ENCODE measurements at regions not wholly inside any gene's neighbourhood (a gene's known extent, or its start where the extent isn't known, plus 50 kb on each side); places are given as distances from the start of the nearest gene placed in this dataset.

DNA sequence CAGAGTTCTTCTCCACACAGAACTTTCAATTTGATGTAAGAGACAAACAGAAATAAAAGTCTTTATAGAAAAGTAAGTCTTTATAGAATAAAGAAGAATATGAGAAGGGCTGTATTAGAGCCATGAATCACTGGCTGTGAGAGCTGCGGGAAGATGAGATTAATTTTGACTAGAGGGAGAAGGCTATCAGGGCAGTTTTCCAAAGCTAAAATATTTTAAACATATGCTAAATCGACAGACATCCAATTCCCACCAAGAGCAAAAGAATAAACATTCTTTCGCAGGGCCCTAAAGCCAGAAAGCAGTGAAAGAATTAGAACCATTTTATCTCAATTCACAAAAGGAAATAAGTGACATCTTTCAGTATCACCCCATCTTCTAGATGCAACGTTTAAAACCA lies 208.3 kb upstream of the MAP3K1 start:
- Histone ChIP-seq H3K9ac (ENCODE audit: insufficient read depth in 1 of 2, low read depth in 2 of 2, low read length in 2 of 2) (no peak overlapping the region), H3K27me3 (ENCODE audit: control insufficient read depth in 2 of 2, insufficient read depth in 2 of 2, low read length in 2 of 2) (peaks cover 13 to 16% of the 10 kb centered on the region in 2 experiments; a peak in 2 of 5 replicates), H3K4me3 (no peak overlapping the region), H3K79me2 (ENCODE audit: control insufficient read depth, insufficient read depth, low read length) (no peaks in the 10 kb centered on the region), H3K4me2 (ENCODE audit: insufficient read depth, low read length) (no peak overlapping the region), H3K9me1 (ENCODE audit: control insufficient read depth, insufficient read depth, low read length) (no peaks in the 10 kb centered on the region), H4K20me1 (replicated peaks; ENCODE audit: control insufficient read depth, insufficient read depth, low read length) (0 out of 2 replicates have a peak, but pooled peaks cover 3% of the 10 kb centered on the region), H3K36me3 (ENCODE audit: control insufficient read depth, insufficient read depth, low read length) (no peaks in the 10 kb centered on the region), H3K4me1 (replicated peaks in 1 of 2; ENCODE audit: control insufficient read depth in 2 of 2, insufficient read depth in 2 of 2, low read length in 2 of 2) (no peaks in the 10 kb centered on the region; a peak in 1 of 5 replicates), H3K27ac (ENCODE audit: extremely low read depth, low read depth, low read length) (no peak overlapping the region), H2AFZ (ENCODE audit: low read depth, low read length) (no peak overlapping the region), H3K9me3 (replicated peaks; ENCODE audit: control insufficient read depth, insufficient read depth, low read depth, low read length) (no peaks in the 10 kb centered on the region)
- DNase-seq (ENCODE audit: extremely low read depth in 1 of 4, low spot score in 3 of 4) (no peak), ATAC-seq (no peak), FAIRE-seq (no peak)
- in situ Hi-C loops (cut with MboI): no loop called here
- POLR2A ChIA-PET: no interaction called here
- CTCF ChIA-PET (ENCODE audit: low intra/inter-chr PET ratio): no interaction called here
- no TSS peak for BruUV-seq (replicated peaks)
- WGBS (ENCODE audit: insufficient coverage, low coverage, missing lambda C conversion rate): 3% methylated on average over 4 of the region's 4 CpGs
- intact Hi-C loops (cut with micrococcal nuclease): no loop called here
- no peak for TF ChIP-seq BRD9 (IDR thresholded peaks at IDR 0.05; ENCODE audit: low read depth, partially characterized antibody)
- TF ChIP-seq, protein P1, sequence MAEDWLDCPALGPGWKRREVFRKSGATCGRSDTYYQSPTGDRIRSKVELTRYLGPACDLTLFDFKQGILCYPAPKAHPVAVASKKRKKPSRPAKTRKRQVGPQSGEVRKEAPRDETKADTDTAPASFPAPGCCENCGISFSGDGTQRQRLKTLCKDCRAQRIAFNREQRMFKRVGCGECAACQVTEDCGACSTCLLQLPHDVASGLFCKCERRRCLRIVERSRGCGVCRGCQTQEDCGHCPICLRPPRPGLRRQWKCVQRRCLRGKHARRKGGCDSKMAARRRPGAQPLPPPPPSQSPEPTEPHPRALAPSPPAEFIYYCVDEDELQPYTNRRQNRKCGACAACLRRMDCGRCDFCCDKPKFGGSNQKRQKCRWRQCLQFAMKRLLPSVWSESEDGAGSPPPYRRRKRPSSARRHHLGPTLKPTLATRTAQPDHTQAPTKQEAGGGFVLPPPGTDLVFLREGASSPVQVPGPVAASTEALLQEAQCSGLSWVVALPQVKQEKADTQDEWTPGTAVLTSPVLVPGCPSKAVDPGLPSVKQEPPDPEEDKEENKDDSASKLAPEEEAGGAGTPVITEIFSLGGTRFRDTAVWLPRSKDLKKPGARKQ (CRISPR knock-in tag; IDR thresholded peaks at IDR 0.05): no peak
- no peak for TF ChIP-seq RBFOX2 (IDR thresholded peaks at IDR 0.05; ENCODE audit: low read depth, low read length)
- no peak for TF ChIP-seq HNRNPK (IDR thresholded peaks at IDR 0.05; ENCODE audit: low read depth, low read length, poor library complexity, severe bottlenecking)
- TF ChIP-seq JUND (IDR thresholded peaks at IDR 0.05; ENCODE audit: borderline replicate concordance, low read depth, low read length): no peak
- no peak for TF ChIP-seq JUND (tag; IDR thresholded peaks at IDR 0.05; ENCODE audit: borderline replicate concordance, low read depth, low read length)
- no peak for TF ChIP-seq SRSF1 (IDR thresholded peaks at IDR 0.05; ENCODE audit: low read depth, low read length)
- no peak for TF ChIP-seq TEAD4 (IDR thresholded peaks at IDR 0.05; ENCODE audit: low read length)
- no peak for TF ChIP-seq TEAD4 (CRISPR knock-in tag; IDR thresholded peaks at IDR 0.05; ENCODE audit: borderline replicate concordance)
- TF ChIP-seq, protein P2, sequence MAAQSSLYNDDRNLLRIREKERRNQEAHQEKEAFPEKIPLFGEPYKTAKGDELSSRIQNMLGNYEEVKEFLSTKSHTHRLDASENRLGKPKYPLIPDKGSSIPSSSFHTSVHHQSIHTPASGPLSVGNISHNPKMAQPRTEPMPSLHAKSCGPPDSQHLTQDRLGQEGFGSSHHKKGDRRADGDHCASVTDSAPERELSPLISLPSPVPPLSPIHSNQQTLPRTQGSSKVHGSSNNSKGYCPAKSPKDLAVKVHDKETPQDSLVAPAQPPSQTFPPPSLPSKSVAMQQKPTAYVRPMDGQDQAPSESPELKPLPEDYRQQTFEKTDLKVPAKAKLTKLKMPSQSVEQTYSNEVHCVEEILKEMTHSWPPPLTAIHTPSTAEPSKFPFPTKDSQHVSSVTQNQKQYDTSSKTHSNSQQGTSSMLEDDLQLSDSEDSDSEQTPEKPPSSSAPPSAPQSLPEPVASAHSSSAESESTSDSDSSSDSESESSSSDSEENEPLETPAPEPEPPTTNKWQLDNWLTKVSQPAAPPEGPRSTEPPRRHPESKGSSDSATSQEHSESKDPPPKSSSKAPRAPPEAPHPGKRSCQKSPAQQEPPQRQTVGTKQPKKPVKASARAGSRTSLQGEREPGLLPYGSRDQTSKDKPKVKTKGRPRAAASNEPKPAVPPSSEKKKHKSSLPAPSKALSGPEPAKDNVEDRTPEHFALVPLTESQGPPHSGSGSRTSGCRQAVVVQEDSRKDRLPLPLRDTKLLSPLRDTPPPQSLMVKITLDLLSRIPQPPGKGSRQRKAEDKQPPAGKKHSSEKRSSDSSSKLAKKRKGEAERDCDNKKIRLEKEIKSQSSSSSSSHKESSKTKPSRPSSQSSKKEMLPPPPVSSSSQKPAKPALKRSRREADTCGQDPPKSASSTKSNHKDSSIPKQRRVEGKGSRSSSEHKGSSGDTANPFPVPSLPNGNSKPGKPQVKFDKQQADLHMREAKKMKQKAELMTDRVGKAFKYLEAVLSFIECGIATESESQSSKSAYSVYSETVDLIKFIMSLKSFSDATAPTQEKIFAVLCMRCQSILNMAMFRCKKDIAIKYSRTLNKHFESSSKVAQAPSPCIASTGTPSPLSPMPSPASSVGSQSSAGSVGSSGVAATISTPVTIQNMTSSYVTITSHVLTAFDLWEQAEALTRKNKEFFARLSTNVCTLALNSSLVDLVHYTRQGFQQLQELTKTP (IDR thresholded peaks at IDR 0.05; ENCODE audit: low read depth in 1 of 2, partially characterized antibody in 2 of 2): no peak

Measured in K562 (cell line).